Activated naive CD8-positive, alpha-beta T cell treated with anti-CD3 and anti-CD28 coated beads, Interleukin-2, amount 10 ng/mL, durations not matched to agents 7 days and 5 days (primary cell): ENCODE measurements at regions not wholly inside any gene's neighbourhood (a gene's known extent, or its start where the extent isn't known, plus 50 kb on each side); places are given as distances from the start of the nearest gene placed in this dataset.

Experiments used
- ATAC-seq: fragments of 150-1000 bp; cut with Tn5 transposase; one replicate; pipeline ENCODE4 v1.10.0; 2021; ENCODE audit warnings: low read depth, moderate library complexity
- POLR2A ChIA-PET: fragments of 350-600 bp; sonication (Branson Sonifier 250); formaldehyde crosslinking; loops from one replicate; lab custom pipeline; 2021; ENCODE audit warnings: antibody characterized with exemption; lab: Charles Lee
- DNase-seq: peaks from one replicate; pipeline ENCODE4 v3.0.0; 2021
- H3K27ac Mint-ChIP-seq: one replicate; pipeline ENCODE4 v1.8.0; 2022; ENCODE audit warnings: mild to moderate bottlenecking, mixed read lengths
- H3K27me3 Mint-ChIP-seq: one replicate; pipeline ENCODE4 v1.8.0; 2022; ENCODE audit warnings: mild to moderate bottlenecking, moderate library complexity, mixed read lengths
- H3K36me3 Mint-ChIP-seq: one replicate; pipeline ENCODE4 v1.8.0; 2021; ENCODE audit warnings: mild to moderate bottlenecking, mixed read lengths
- H3K4me1 Mint-ChIP-seq: one replicate; pipeline ENCODE4 v1.8.0; 2021; ENCODE audit warnings: mixed read lengths
- H3K4me3 Mint-ChIP-seq: one replicate; pipeline ENCODE4 v1.8.0; 2022; ENCODE audit warnings: mild to moderate bottlenecking, moderate library complexity, mixed read lengths
- H3K9me3 Mint-ChIP-seq: one replicate; pipeline ENCODE4 v1.8.0; 2021; ENCODE audit warnings: mixed read lengths

DNA sequence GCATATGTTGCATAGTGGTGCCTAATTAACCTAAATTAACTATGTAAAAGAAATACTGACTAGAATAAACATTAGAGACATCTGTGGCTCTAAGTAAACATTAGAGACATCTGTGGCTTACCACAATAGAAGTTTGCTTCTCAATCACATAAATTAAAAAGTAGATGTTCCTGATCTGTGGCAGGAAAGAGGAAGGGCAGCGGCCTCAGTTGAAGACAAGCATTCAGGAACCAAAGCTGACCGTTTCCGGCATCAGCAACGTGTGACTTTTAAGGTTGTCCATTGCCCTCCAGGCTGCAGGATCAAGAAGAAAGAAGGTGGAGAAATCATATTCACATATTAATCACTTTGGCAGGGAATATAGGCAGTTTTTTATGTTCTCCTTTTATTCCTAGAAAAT is 336.3 kb upstream of the TRAM1L1 start:
- no peaks in the 10 kb centered on the region for H3K36me3 Mint-ChIP-seq
- no peaks in the 10 kb centered on the region for H3K9me3 Mint-ChIP-seq
- H3K27me3 Mint-ChIP-seq: no peaks in the 10 kb centered on the region
- H3K27ac Mint-ChIP-seq: no peak overlapping the region
- no peak overlapping the region for H3K4me3 Mint-ChIP-seq
- H3K4me1 Mint-ChIP-seq: no peaks in the 10 kb centered on the region
- POLR2A ChIA-PET: no interaction called here
- DNase-seq (no peak), ATAC-seq (no peak)

DNA sequence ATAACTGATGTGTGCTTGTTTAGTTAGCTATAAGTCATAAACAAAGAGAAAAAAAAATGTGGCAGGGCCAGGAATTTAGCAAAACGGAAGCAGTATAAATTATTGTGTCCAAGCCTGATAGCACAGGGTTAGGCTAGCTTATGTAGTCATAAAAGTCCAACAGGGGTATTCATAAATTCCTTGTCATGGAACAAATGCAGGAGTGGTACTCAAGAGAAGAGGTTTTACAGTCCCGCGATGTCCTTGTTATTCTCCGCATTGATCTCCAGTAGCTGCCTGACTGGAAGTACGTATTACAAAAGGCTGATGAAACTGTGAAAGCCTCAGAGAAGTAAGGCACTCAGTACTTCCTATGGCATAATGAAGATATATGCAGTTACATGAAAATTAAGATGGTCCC is 336.9 kb upstream of the TRAM1L1 start:
- H3K4me3 Mint-ChIP-seq: no peak overlapping the region
- H3K4me1 Mint-ChIP-seq: no peaks in the 10 kb centered on the region
- H3K27ac Mint-ChIP-seq: no peak overlapping the region
- no peaks in the 10 kb centered on the region for H3K27me3 Mint-ChIP-seq
- POLR2A ChIA-PET: no interaction called here
- H3K36me3 Mint-ChIP-seq: no peaks in the 10 kb centered on the region
- H3K9me3 Mint-ChIP-seq: no peaks in the 10 kb centered on the region
- ATAC-seq (no peak), DNase-seq (no peak)

DNA sequence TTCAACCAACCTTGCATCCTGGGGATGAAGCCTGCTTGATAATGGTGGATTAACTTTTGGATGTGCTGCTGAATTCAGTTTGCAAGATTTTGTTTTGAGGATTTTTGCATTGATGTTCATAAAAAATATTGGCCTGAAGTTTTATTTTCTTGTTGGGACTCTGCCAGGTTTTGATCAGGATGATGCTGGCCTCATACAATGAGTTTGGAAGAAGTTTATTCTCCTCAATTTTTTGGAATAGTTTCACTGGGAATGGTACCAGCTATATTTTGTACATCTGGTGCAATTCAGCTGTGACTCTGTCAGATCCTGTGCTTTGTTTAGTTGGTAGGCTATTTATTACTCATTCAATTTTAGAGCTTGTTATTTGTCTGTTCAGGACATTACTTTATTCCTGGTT is 340.3 kb upstream of the TRAM1L1 start:
- DNase-seq (no peak), ATAC-seq (no peak)
- POLR2A ChIA-PET: no interaction called here
- Mint-ChIP-seq H3K36me3 (no peaks in the 10 kb centered on the region), H3K27me3 (no peaks in the 10 kb centered on the region), H3K4me1 (no peaks in the 10 kb centered on the region), H3K27ac (no peak overlapping the region), H3K9me3 (no peaks in the 10 kb centered on the region), H3K4me3 (no peak overlapping the region)

DNA sequence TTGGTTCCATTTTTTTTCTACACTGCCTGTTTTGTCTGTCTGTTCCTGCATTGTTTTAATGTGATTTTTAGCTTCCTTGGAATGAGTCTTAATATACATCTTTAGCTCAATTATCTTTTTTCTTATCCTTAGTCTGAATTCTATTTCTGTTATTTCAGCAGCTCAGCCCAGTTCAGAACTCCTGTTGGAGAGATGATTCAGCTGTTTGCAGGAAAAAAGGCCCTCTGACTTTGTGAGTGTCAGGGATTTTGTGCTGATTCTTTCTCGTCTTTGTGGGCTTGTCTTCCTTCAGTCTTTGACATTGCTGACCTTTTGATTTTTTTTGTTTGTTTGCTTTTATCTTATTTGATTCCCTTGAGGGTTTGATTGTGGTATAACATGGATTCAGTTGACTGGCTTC is 343.2 kb upstream of the TRAM1L1 start:
- no peak for DNase-seq
- Mint-ChIP-seq H3K4me3 (no peak overlapping the region), H3K27ac (no peak overlapping the region), H3K36me3 (no peaks in the 10 kb centered on the region), H3K9me3 (no peaks in the 10 kb centered on the region), H3K4me1 (no peaks in the 10 kb centered on the region), H3K27me3 (no peaks in the 10 kb centered on the region)
- POLR2A ChIA-PET: no interaction called here
- no peak for ATAC-seq

DNA sequence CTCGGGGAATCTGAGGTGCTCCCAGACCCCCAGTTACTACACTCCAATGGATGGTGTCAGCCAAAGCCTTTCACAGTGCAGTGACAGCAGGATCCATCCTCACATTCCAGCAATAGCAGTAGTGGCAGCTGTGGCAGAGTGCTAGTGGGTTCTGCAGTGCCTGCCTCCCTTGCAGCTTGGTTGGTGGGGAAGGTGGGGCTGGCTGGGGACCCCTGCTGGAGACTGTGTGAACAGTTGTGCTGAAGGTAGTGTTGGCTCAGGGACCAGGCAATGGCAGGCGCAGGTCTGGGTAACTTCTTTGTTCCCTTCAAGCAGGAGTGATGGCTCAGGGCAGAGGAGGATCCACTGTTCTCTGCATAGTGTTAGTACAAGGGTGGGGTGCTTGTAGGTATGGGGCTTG is 343.7 kb upstream of the TRAM1L1 start:
- POLR2A ChIA-PET: no interaction called here
- ATAC-seq (no peak), DNase-seq (no peak)
- no peaks in the 10 kb centered on the region for H3K9me3 Mint-ChIP-seq
- H3K36me3 Mint-ChIP-seq: no peaks in the 10 kb centered on the region
- no peaks in the 10 kb centered on the region for H3K4me1 Mint-ChIP-seq
- no peaks in the 10 kb centered on the region for H3K27me3 Mint-ChIP-seq
- H3K4me3 Mint-ChIP-seq: no peak overlapping the region
- H3K27ac Mint-ChIP-seq: no peak overlapping the region

DNA sequence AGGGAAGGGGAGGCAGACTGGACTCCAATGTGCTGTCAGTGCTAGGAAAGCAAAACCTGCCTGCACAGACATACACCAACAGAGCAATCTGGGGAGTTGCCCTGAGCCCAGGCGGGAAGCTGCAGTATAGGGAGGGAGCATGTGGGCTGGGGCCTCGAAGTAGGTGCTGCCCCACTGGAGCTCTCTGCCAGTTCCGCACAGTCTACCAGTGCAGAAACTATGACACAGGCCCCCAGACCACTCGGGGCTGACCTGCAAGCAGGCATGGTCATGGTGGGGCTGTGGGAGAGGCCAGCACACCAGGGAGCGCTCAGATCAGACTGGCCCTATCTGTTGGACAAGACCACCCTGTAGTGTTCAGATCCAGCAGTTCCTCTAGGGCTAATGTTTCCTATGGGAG is 344.1 kb upstream of the TRAM1L1 start:
- no peaks in the 10 kb centered on the region for H3K4me1 Mint-ChIP-seq
- no peak overlapping the region for H3K27ac Mint-ChIP-seq
- no peaks in the 10 kb centered on the region for H3K27me3 Mint-ChIP-seq
- no peaks in the 10 kb centered on the region for H3K9me3 Mint-ChIP-seq
- DNase-seq (no peak), ATAC-seq (no peak)
- no peaks in the 10 kb centered on the region for H3K36me3 Mint-ChIP-seq
- H3K4me3 Mint-ChIP-seq: no peak overlapping the region
- POLR2A ChIA-PET: no interaction called here

DNA sequence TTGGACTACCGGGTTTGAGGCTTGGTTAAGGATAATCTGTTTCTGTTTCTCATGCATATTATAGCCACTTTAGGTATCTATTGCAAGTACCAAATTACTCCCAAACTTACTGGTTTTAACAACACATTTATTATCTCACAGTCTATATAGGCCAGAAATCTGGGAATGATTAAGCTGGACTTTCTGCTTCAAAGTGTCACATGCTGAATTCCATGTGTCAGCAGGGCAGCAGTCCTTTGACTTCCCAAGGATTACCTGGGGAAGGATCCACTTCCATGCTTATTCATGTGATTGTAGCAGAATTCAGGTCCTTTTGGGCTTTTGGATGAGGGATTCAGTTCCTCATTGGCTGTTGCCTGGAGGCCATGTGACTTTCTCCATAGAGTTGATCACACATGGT is 349.0 kb upstream of the TRAM1L1 start:
- no peak for DNase-seq
- no peaks in the 10 kb centered on the region for H3K4me1 Mint-ChIP-seq
- H3K27me3 Mint-ChIP-seq: no peaks in the 10 kb centered on the region
- ATAC-seq: no peak
- no peak overlapping the region for H3K4me3 Mint-ChIP-seq
- POLR2A ChIA-PET: no interaction called here
- H3K36me3 Mint-ChIP-seq: no peaks in the 10 kb centered on the region
- H3K9me3 Mint-ChIP-seq: no peaks in the 10 kb centered on the region
- no peak overlapping the region for H3K27ac Mint-ChIP-seq

DNA sequence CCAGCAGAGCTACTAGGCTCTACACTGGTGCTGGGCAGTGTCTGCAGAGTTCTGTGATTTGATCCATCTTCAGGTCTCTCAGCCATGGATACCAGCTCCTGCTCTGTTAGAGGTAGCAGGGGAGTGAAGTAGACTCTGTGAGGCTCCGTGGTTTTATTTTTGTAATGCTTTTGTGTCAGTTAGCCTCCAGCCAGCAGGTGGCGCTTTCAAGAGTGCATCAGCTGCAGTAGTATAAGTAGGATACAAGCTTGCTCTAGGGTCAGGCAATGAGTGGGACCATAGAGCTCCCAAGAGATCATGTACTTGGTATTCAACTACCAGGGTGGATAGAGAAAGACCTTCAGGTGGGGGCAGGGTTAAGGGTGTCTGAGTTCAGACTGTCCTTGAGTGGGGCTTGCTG is 362.5 kb upstream of the TRAM1L1 start:
- Mint-ChIP-seq H3K27me3 (no peaks in the 10 kb centered on the region), H3K9me3 (no peaks in the 10 kb centered on the region), H3K4me3 (no peak overlapping the region), H3K4me1 (no peaks in the 10 kb centered on the region), H3K27ac (no peak overlapping the region), H3K36me3 (no peaks in the 10 kb centered on the region)
- DNase-seq (no peak), ATAC-seq (no peak)
- POLR2A ChIA-PET: no interaction called here

DNA sequence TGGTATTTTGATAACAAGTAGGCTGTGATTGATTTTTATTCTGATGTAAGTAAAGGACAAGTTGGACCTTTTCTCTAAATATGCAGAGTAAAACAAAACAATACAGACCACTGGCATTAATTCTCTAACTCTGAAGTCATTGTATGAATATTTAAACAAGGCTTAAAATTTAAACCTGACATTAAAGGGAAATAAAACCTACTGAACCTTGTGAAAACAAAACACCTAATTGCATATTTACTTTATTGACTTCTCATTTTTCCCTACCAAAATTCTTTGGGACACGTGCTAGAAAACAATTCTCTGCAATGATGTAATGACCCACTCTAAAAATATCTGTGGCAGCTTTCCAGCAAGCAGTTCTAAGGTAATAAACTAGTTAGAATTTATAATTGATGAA is 369.7 kb upstream of the TRAM1L1 start:
- no peak for ATAC-seq
- POLR2A ChIA-PET: no interaction called here
- H3K27me3 Mint-ChIP-seq: no peaks in the 10 kb centered on the region
- no peaks in the 10 kb centered on the region for H3K9me3 Mint-ChIP-seq
- no peak for DNase-seq
- no peaks in the 10 kb centered on the region for H3K36me3 Mint-ChIP-seq
- no peak overlapping the region for H3K4me3 Mint-ChIP-seq
- H3K27ac Mint-ChIP-seq: no peak overlapping the region
- no peaks in the 10 kb centered on the region for H3K4me1 Mint-ChIP-seq

DNA sequence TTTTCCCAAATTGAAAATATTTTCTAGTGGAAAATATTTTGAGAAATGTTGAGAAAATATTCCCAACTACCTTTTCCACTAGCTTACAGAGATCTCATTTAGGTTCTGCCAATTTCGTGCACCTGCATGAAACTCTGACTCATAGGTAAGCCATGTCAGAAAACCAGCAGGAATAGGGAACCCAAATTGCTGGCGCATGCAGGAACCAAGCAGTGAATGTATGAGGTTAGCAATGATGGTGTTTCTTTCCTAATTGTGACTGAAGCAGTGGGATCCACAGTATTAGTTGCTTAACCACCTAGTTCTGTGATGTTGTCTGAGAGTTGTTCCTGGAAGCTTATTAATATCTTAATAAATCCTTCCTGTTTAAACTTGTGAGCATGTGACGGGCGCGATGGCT is 381.0 kb upstream of the TRAM1L1 start:
- DNase-seq (no peak), ATAC-seq (no peak)
- no peak overlapping the region for H3K27ac Mint-ChIP-seq
- H3K36me3 Mint-ChIP-seq: no peaks in the 10 kb centered on the region
- H3K4me1 Mint-ChIP-seq: no peaks in the 10 kb centered on the region
- H3K9me3 Mint-ChIP-seq: no peaks in the 10 kb centered on the region
- no peak overlapping the region for H3K4me3 Mint-ChIP-seq
- POLR2A ChIA-PET: no interaction called here
- no peaks in the 10 kb centered on the region for H3K27me3 Mint-ChIP-seq

DNA sequence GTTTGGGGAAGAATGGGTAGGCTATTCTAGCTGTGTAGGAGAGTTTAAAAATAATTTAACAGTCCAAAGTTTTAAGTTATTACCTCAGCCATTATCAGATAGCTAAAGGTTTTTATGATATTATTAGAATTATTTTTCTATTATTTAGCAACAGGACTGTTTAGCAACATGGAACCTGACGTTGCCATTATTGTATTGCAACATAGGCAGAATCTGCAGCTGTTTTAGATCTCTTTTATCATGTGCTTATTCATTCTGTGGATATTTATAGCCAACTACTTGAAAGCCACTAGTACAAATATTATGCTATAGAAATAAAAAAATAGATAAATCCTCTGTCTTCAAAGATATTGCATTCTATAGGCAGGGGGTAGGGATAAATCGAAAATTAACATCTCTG is 382.0 kb upstream of the TRAM1L1 start:
- H3K36me3 Mint-ChIP-seq: no peaks in the 10 kb centered on the region
- peaks cover 2% of the 10 kb centered on the region for H3K9me3 Mint-ChIP-seq
- H3K27ac Mint-ChIP-seq: no peak overlapping the region
- H3K4me3 Mint-ChIP-seq: no peak overlapping the region
- no peaks in the 10 kb centered on the region for H3K27me3 Mint-ChIP-seq
- no peaks in the 10 kb centered on the region for H3K4me1 Mint-ChIP-seq
- no peak for ATAC-seq
- DNase-seq: no peak
- POLR2A ChIA-PET: no interaction called here

DNA sequence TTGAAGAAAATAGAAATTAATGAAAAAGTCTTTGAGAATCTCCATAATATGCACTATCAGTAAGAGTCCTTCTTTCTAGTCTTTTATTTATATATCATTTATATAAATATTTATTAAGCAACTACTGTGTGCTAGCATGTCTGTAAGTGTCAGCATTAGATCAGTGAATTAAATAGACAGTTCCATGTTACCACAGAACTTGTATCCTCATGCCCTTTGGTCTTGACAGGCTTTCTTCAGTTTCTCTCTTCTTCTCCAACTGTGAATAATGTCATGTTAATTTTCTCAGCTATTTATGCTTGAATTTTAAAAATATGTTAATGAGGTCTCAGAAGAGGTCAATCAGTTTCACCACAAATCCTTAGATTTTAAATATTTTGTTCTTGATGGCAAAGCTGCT is 389.6 kb upstream of the TRAM1L1 start:
- no peaks in the 10 kb centered on the region for H3K4me1 Mint-ChIP-seq
- no peaks in the 10 kb centered on the region for H3K27me3 Mint-ChIP-seq
- no peak overlapping the region for H3K4me3 Mint-ChIP-seq
- POLR2A ChIA-PET: no interaction called here
- no peaks in the 10 kb centered on the region for H3K36me3 Mint-ChIP-seq
- ATAC-seq (no peak), DNase-seq (no peak)
- peaks cover 3% of the 10 kb centered on the region for H3K9me3 Mint-ChIP-seq
- no peak overlapping the region for H3K27ac Mint-ChIP-seq

DNA sequence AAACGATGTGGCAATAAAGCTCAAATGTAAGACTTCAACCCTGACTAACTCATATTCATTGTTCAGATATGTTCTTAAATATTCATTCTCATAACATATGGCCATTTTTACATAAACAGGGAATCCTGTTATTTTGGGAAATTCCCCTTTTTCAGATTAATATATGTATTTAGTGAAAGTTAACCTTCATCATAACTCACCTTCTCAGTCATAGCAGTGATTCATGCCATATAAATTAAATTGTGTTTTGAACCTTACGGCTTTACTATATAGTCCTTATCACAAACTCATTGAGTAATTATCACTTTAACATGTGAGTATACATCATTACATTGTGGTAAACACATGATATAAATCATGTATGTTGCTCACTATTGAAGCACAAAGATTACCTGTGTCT is 392.5 kb upstream of the TRAM1L1 start:
- no peaks in the 10 kb centered on the region for H3K4me1 Mint-ChIP-seq
- ATAC-seq (no peak), DNase-seq (no peak)
- no peak overlapping the region for H3K4me3 Mint-ChIP-seq
- H3K36me3 Mint-ChIP-seq: no peaks in the 10 kb centered on the region
- H3K9me3 Mint-ChIP-seq: peaks cover 1% of the 10 kb centered on the region
- no peaks in the 10 kb centered on the region for H3K27me3 Mint-ChIP-seq
- POLR2A ChIA-PET: no interaction called here
- no peak overlapping the region for H3K27ac Mint-ChIP-seq

DNA sequence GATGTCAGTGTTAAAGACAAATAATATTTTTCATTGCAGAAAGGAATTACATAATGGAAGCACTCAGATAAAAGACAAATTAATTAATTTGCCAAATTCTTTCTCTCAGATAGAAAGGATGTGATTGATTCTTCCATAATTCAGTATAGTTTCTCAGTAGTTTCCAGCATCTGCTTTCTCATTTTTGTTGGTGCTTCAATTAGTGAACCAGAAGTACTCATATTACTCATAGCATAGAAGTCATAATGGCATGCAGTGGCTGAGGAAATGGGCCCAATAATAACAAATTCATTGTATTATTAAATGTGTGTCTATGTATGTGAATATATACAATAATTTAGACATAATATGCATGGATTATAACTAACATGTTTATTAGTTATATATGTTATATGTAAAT is 393.3 kb upstream of the TRAM1L1 start:
- no peak overlapping the region for H3K4me3 Mint-ChIP-seq
- no peaks in the 10 kb centered on the region for H3K27me3 Mint-ChIP-seq
- no peaks in the 10 kb centered on the region for H3K36me3 Mint-ChIP-seq
- H3K9me3 Mint-ChIP-seq: peaks cover 1% of the 10 kb centered on the region
- DNase-seq: no peak
- POLR2A ChIA-PET: no interaction called here
- no peak for ATAC-seq
- no peaks in the 10 kb centered on the region for H3K4me1 Mint-ChIP-seq
- no peak overlapping the region for H3K27ac Mint-ChIP-seq

DNA sequence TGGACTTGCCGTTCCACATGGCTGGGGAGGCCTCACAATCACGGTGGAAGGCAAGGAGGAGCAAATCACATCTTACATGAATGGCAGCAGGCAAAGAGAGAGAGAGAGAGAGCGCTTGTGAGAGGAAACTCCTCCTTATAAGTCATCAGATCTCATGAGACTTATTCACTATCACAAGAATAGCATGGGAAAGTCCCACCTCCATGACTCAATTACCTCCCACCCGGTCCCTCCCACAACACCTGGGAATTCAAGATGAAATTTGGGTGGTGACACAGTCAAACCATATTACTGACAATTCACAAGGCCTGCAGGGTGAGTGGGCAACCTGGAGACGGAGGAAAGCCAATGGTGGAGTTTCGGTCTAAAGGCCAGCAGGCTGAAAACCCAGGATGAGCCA is 394.3 kb upstream of the TRAM1L1 start:
- Mint-ChIP-seq H3K4me3 (no peak overlapping the region), H3K4me1 (no peaks in the 10 kb centered on the region), H3K9me3 (peaks cover 1% of the 10 kb centered on the region), H3K27me3 (no peaks in the 10 kb centered on the region), H3K36me3 (no peaks in the 10 kb centered on the region), H3K27ac (peak overlapping the region; percentile 77)
- DNase-seq: no peak
- POLR2A ChIA-PET: no interaction called here
- no peak for ATAC-seq
